ENCODE measurements at regions not wholly inside any gene's neighbourhood (a gene's known extent, or its start where the extent isn't known, plus 50 kb on each side); places are given as distances from the start of the nearest gene placed in this dataset.

DNA sequence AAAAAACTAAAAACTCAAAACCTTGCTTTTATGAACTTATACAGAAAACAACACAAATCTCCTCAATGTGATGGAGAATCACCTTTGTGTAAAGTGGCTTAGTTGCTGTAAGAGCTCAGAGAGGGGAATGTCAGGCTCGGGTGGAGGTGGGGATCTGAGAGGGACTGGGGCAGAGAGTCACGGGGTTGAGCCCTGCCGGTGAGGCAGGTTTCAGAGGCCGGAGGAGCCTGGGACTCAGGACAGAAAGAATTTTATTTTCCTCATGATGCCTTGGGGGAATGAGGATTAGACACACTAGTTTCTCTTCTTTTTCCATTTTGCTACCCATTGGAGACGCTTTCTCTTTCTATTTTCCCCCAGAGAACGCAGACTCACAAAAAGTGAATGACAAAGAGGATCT, 252.3 kb upstream of the FOXQ1 start:
- no peaks in the 10 kb centered on the region for H3K36me3 ChIP-seq (ENCODE audit: control insufficient read depth in 3 of 3, insufficient read depth in 3 of 3, low read length in 3 of 3)
- no peaks in the 10 kb centered on the region for H3K9me3 ChIP-seq (ENCODE audit: control insufficient read depth in 3 of 3, low read length in 3 of 3)
- no peak overlapping the region for H3K27ac ChIP-seq (ENCODE audit: low read depth, low read length)

GRCh38 chr6:1057490-1058135, 254.3 kb upstream of the FOXQ1 start:
- Histone ChIP-seq H3K9ac (ENCODE audit: low read depth in 1 of 3, low read length in 3 of 3) (no peak overlapping the region), H3K27ac (ENCODE audit: low read depth, low read length) (no peak overlapping the region), H3K4me1 (ENCODE audit: control insufficient read depth in 3 of 3, insufficient read depth in 3 of 3, low read length in 3 of 3) (no peaks in the 10 kb centered on the region), H3K36me3 (ENCODE audit: control insufficient read depth in 3 of 3, insufficient read depth in 3 of 3, low read length in 3 of 3) (no peaks in the 10 kb centered on the region), H3K27me3 (ENCODE audit: control insufficient read depth in 3 of 3, insufficient read depth in 3 of 3, low read length in 3 of 3) (peaks cover 3 to 12% (median 6%) of the 10 kb centered on the region in 3 donors), H3K9me3 (ENCODE audit: control insufficient read depth in 3 of 3, low read length in 3 of 3) (no peaks in the 10 kb centered on the region), H3K4me3 (ENCODE audit: low read length in 3 of 3) (no peak overlapping the region)

More for the DNA sequence above, 252.3 kb upstream of the FOXQ1 start:
- Histone ChIP-seq H3K27me3 (ENCODE audit: control insufficient read depth in 3 of 3, insufficient read depth in 3 of 3, low read length in 3 of 3) (peaks cover 0 to 6% (median 3%) of the 10 kb centered on the region in 3 donors), H3K4me3 (ENCODE audit: low read length in 3 of 3) (no peak overlapping the region), H3K4me1 (ENCODE audit: control insufficient read depth in 3 of 3, insufficient read depth in 3 of 3, low read length in 3 of 3) (no peaks in the 10 kb centered on the region), H3K9ac (ENCODE audit: low read depth in 1 of 3, low read length in 3 of 3) (no peak overlapping the region)

DNA sequence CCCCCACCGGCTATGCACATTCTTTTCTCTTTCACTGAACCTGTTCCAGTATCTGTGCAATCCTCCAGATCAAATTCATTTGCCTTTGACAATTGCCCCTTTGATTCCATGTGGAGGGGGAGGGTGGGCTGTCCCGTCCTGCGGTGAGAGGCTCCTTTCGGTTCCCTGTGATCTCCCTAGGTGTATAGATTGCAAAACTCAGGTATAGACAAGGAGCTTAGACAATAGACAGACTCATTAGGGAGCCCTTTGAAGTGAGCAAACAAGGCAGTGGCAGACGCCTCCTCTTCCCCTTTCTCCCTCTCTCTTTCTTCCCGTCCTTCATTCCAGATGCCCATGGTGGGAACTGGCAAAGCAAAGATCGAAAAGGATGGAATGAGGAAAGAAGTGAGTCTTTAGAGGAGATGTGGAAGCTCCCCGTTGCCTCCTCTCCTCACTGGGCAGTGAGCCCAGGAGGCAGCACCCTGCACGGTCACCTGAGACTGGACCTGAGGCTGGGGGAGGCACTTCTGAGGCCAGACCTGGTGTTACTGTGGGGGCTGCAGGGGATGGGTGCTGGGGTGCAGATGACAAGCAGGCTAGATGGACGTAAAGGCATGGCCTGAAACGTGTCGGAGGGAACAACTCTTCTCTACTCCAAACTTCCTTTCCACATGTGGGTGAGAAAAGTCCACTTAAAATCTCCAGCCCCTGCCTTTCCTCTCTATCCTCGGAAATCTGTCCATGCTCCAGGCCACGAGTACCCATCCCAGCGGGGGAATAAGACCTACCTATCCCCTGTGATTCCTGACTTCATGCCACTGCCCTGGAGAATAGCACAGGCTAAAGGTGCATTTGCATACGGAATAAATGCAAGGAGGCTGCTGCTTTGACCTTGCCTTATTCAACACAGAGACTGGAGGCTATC, 256.6 kb upstream of the FOXQ1 start:
- H3K27ac ChIP-seq (ENCODE audit: low read depth, low read length), result no peak overlapping the region
- no peak overlapping the region for H3K4me3 ChIP-seq (ENCODE audit: low read length in 3 of 3)
- H3K4me1 ChIP-seq (ENCODE audit: control insufficient read depth in 3 of 3, insufficient read depth in 3 of 3, low read length in 3 of 3), result no peaks in the 10 kb centered on the region
- H3K9ac ChIP-seq (ENCODE audit: low read depth in 1 of 3, low read length in 3 of 3), result no peak overlapping the region
- peaks cover 6 to 12% (median 7%) of the 10 kb centered on the region in 3 donors for H3K27me3 ChIP-seq (ENCODE audit: control insufficient read depth in 3 of 3, insufficient read depth in 3 of 3, low read length in 3 of 3)
- H3K9me3 ChIP-seq (ENCODE audit: control insufficient read depth in 3 of 3, low read length in 3 of 3), result no peaks in the 10 kb centered on the region
- no peaks in the 10 kb centered on the region for H3K36me3 ChIP-seq (ENCODE audit: control insufficient read depth in 3 of 3, insufficient read depth in 3 of 3, low read length in 3 of 3)

DNA sequence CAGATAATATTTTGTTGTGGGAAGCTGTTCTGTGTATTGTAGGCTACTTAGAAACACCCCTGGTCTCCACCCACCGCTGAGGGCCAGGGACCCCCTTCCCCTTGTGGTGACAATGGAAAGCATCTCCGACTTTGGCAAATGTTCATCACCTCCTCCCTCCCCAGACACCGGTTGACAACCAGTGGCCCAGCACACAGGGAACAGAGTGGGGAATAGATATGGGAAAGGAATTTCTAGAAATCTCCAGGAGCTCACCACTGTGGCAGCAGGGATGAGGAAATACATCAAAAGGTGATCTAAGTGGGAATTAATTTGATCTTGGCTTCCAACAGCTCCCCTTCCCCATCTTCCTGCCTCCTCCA, 257.3 kb upstream of the FOXQ1 start:
- no peak overlapping the region for H3K27ac ChIP-seq (ENCODE audit: low read depth, low read length)
- peaks cover 6 to 12% (median 7%) of the 10 kb centered on the region in 3 donors for H3K27me3 ChIP-seq (ENCODE audit: control insufficient read depth in 3 of 3, insufficient read depth in 3 of 3, low read length in 3 of 3)
- no peak overlapping the region for H3K9ac ChIP-seq (ENCODE audit: low read depth in 1 of 3, low read length in 3 of 3)
- H3K36me3 ChIP-seq (ENCODE audit: control insufficient read depth in 3 of 3, insufficient read depth in 3 of 3, low read length in 3 of 3), result no peaks in the 10 kb centered on the region
- no peaks in the 10 kb centered on the region for H3K4me1 ChIP-seq (ENCODE audit: control insufficient read depth in 3 of 3, insufficient read depth in 3 of 3, low read length in 3 of 3)
- no peak overlapping the region for H3K4me3 ChIP-seq (ENCODE audit: low read length in 3 of 3)
- no peaks in the 10 kb centered on the region for H3K9me3 ChIP-seq (ENCODE audit: control insufficient read depth in 3 of 3, low read length in 3 of 3)

DNA sequence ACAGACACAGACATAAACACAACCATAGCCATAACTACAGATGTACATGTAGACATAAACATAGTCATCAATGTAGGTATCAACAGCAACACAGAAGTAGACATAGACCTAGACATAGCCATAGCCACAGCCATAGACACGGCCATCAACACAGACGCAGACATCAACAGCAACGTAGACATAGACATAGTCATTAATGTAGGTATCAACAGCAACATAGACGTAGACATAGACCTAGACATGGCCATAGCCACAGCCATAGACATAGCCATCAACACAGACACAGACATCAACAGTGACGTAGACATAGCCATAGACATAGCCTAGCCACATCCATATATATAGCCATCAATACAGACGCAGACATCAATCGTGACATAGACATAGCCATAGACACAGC, 258.3 kb upstream of the FOXQ1 start:
- Histone ChIP-seq H3K4me3 (ENCODE audit: low read length in 3 of 3) (no peak overlapping the region), H3K27me3 (ENCODE audit: control insufficient read depth in 3 of 3, insufficient read depth in 3 of 3, low read length in 3 of 3) (peaks cover 6 to 12% (median 7%) of the 10 kb centered on the region in 3 donors)

DNA sequence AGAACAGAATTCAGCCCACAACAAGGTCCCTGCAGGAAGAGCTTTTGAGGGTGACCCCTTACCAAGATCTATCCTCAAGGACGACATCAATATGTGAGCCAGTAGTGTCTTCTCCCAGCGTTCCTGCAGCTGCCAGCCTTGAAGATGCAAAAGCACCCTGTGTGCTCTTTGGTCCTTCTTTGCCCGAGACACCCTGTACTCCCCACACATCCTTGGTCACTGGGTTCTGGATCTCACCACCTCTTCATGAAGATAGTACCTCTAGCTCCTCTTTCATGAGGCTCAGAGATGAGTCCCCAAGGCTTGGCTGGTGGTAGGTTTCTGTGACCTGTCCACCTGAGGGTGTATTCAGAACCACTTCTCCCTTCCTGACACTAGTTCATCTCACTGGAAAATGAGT, 259.6 kb upstream of the FOXQ1 start:
- H3K27me3 ChIP-seq (ENCODE audit: control insufficient read depth in 3 of 3, insufficient read depth in 3 of 3, low read length in 3 of 3), result peaks cover 6 to 12% (median 7%) of the 10 kb centered on the region in 3 donors
- H3K4me3 ChIP-seq (ENCODE audit: low read length in 3 of 3), result no peak overlapping the region
- H3K9me3 ChIP-seq (ENCODE audit: control insufficient read depth in 3 of 3, low read length in 3 of 3), result no peaks in the 10 kb centered on the region
- no peak overlapping the region for H3K9ac ChIP-seq (ENCODE audit: low read depth in 1 of 3, low read length in 3 of 3)
- H3K36me3 ChIP-seq (ENCODE audit: control insufficient read depth in 3 of 3, insufficient read depth in 3 of 3, low read length in 3 of 3), result no peaks in the 10 kb centered on the region
- no peaks in the 10 kb centered on the region for H3K4me1 ChIP-seq (ENCODE audit: control insufficient read depth in 3 of 3, insufficient read depth in 3 of 3, low read length in 3 of 3)
- no peak overlapping the region for H3K27ac ChIP-seq (ENCODE audit: low read depth, low read length)

More for the DNA sequence above, 258.3 kb upstream of the FOXQ1 start:
- Histone ChIP-seq H3K27ac (ENCODE audit: low read depth, low read length) (no peak overlapping the region), H3K9ac (ENCODE audit: low read depth in 1 of 3, low read length in 3 of 3) (no peak overlapping the region), H3K36me3 (ENCODE audit: control insufficient read depth in 3 of 3, insufficient read depth in 3 of 3, low read length in 3 of 3) (no peaks in the 10 kb centered on the region), H3K4me1 (ENCODE audit: control insufficient read depth in 3 of 3, insufficient read depth in 3 of 3, low read length in 3 of 3) (no peaks in the 10 kb centered on the region), H3K9me3 (ENCODE audit: control insufficient read depth in 3 of 3, low read length in 3 of 3) (no peaks in the 10 kb centered on the region)

- H3K9me3 ChIP-seq (ENCODE audit: control insufficient read depth in 3 of 3, low read length in 3 of 3), result no peaks in the 10 kb centered on the region
- no peaks in the 10 kb centered on the region for H3K36me3 ChIP-seq (ENCODE audit: control insufficient read depth in 3 of 3, insufficient read depth in 3 of 3, low read length in 3 of 3)
- no peak overlapping the region for H3K4me3 ChIP-seq (ENCODE audit: low read length in 3 of 3)
- H3K9ac ChIP-seq (ENCODE audit: low read depth in 1 of 3, low read length in 3 of 3), result no peak overlapping the region
- H3K4me1 ChIP-seq (ENCODE audit: control insufficient read depth in 3 of 3, insufficient read depth in 3 of 3, low read length in 3 of 3), result no peaks in the 10 kb centered on the region
- no peak overlapping the region for H3K27ac ChIP-seq (ENCODE audit: low read depth, low read length)
- peaks cover 9 to 18% (median 11%) of the 10 kb centered on the region in 3 donors for H3K27me3 ChIP-seq (ENCODE audit: control insufficient read depth in 3 of 3, insufficient read depth in 3 of 3, low read length in 3 of 3)
These were observed 262.0 kb upstream of the FOXQ1 start for GRCh38 chr6:1049900-1050299.

- Histone ChIP-seq H3K36me3 (ENCODE audit: control insufficient read depth in 3 of 3, insufficient read depth in 3 of 3, low read length in 3 of 3) (no peaks in the 10 kb centered on the region), H3K4me1 (ENCODE audit: control insufficient read depth in 3 of 3, insufficient read depth in 3 of 3, low read length in 3 of 3) (no peaks in the 10 kb centered on the region), H3K4me3 (ENCODE audit: low read length in 3 of 3) (no peak overlapping the region), H3K9ac (ENCODE audit: low read depth in 1 of 3, low read length in 3 of 3) (no peak overlapping the region), H3K27ac (ENCODE audit: low read depth, low read length) (no peak overlapping the region), H3K27me3 (ENCODE audit: control insufficient read depth in 3 of 3, insufficient read depth in 3 of 3, low read length in 3 of 3) (peaks cover 9 to 21% (median 17%) of the 10 kb centered on the region in 3 donors), H3K9me3 (ENCODE audit: control insufficient read depth in 3 of 3, low read length in 3 of 3) (no peaks in the 10 kb centered on the region)
These were observed 262.7 kb upstream of the FOXQ1 start for GRCh38 chr6:1049170-1049569.

DNA sequence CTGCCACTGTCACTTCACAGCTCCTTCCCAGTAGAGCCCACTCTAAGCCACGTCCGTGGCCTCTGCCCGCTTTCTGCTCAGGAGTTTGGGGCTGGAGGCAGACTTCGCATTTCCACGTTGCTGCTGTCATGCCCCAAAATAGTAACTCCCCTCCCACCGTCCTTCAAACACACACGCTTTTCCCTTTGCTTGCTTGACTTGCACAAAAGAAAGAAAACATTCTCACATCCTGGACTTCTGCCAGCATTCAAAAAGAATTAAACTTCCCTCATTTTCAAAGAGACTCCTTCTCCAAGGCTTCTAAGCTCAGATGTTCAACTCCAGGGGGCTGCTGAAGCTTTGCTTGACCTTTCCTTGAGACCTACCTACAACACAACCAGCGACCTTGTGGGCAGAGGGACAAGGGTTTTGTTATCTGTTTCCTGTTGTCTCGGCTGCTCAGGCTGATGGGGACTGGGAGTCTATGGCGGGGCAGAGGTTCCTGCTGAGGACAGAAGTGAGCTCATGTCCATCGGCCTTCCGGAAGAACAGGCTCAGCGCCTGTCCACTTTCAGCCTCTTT, 263.8 kb upstream of the FOXQ1 start:
- Histone ChIP-seq H3K27ac (ENCODE audit: low read depth, low read length) (no peak overlapping the region), H3K9me3 (ENCODE audit: control insufficient read depth in 3 of 3, low read length in 3 of 3) (no peaks in the 10 kb centered on the region), H3K36me3 (ENCODE audit: control insufficient read depth in 3 of 3, insufficient read depth in 3 of 3, low read length in 3 of 3) (no peaks in the 10 kb centered on the region), H3K4me3 (ENCODE audit: low read length in 3 of 3) (no peak overlapping the region), H3K9ac (ENCODE audit: low read depth in 1 of 3, low read length in 3 of 3) (no peak overlapping the region), H3K27me3 (ENCODE audit: control insufficient read depth in 3 of 3, insufficient read depth in 3 of 3, low read length in 3 of 3) (peaks cover 6 to 22% (median 20%) of the 10 kb centered on the region in 3 donors), H3K4me1 (ENCODE audit: control insufficient read depth in 3 of 3, insufficient read depth in 3 of 3, low read length in 3 of 3) (no peaks in the 10 kb centered on the region)

DNA sequence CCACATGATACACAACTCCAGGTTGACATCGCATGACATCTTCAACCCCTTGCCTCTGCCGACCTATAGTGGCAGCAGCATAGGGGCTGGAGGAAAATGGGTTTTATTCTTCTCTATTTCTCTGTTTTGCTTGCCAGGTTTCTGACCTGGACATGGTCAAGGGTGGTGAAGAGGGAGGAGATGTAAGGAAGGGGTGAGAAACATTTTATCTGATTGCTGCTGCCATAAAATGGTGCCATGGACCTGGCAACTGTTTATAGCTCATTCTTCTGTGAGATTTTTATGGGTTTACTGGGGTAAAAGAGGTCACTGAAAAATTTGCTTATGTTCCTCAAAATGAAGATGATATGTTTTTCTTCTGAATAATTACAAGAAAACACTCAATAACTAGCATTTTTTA, 266.7 kb upstream of the FOXQ1 start:
- Histone ChIP-seq H3K4me1 (ENCODE audit: control insufficient read depth in 3 of 3, insufficient read depth in 3 of 3, low read length in 3 of 3) (no peaks in the 10 kb centered on the region), H3K27me3 (ENCODE audit: control insufficient read depth in 3 of 3, insufficient read depth in 3 of 3, low read length in 3 of 3) (peaks cover 8 to 23% (median 23%) of the 10 kb centered on the region in 3 donors), H3K36me3 (ENCODE audit: control insufficient read depth in 3 of 3, insufficient read depth in 3 of 3, low read length in 3 of 3) (no peaks in the 10 kb centered on the region), H3K9ac (ENCODE audit: low read depth in 1 of 3, low read length in 3 of 3) (no peak overlapping the region), H3K27ac (ENCODE audit: low read depth, low read length) (no peak overlapping the region), H3K4me3 (ENCODE audit: low read length in 3 of 3) (no peak overlapping the region), H3K9me3 (ENCODE audit: control insufficient read depth in 3 of 3, low read length in 3 of 3) (no peaks in the 10 kb centered on the region)

All from skeletal muscle tissue (tissue), 3 donors.